ENCODE measurements at regions not wholly inside any gene's neighbourhood (a gene's known extent, or its start where the extent isn't known, plus 50 kb on each side); places are given as distances from the start of the nearest gene placed in this dataset.

GRCh38 chr10:109089779-109090178 is 833.5 kb downstream of the XPNPEP1 start:
- TF ChIP-seq CTCF (IDR thresholded peaks at IDR 0.05; ENCODE audit: low read depth, low read length, missing input control) (no peak), SP1 (IDR thresholded peaks at IDR 0.05) (no peak), GABPA (IDR thresholded peaks at IDR 0.05 in 1 of 2, conservative IDR thresholded peaks at IDR 0.05 in 1 of 2) (no peak), TAF1 (conservative IDR thresholded peaks at IDR 0.05) (no peak), ZBTB33 (IDR thresholded peaks at IDR 0.05) (no peak), REST (IDR thresholded peaks at IDR 0.05) (no peak), EGR1 (IDR thresholded peaks at IDR 0.05; ENCODE audit: low read depth in 2 of 2) (no peak), HNF4A (conservative IDR thresholded peaks at IDR 0.05) (no peak), MAX (IDR thresholded peaks at IDR 0.05) (no peak), ATF3 (IDR thresholded peaks at IDR 0.05) (no peak), RAD21 (IDR thresholded peaks at IDR 0.05) (no peak)

Measured in liver (tissue), 3 donors.